Esophagus mucosa (tissue), 1 donor: ENCODE measurements at regions not wholly inside any gene's neighbourhood (a gene's known extent, or its start where the extent isn't known, plus 50 kb on each side); places are given as distances from the start of the nearest gene placed in this dataset.
A peak's percentile ranks its signal among the peaks of the same experiment; 100 is the strongest.
"Not testable (repeated sequence)": the region's sequence is repeated elsewhere in the genome, so short reads cannot be mapped to it uniquely, and the experiment has no call there.

ENCODE experiments used
- ATAC-seq: fragments of 200-7000 bp; cut with Tn5 transposase; one replicate; pipeline ENCODE4 v1.9.1; 2020
- donor health status: DM: yes; HTN: yes; CAD: no.

DNA sequence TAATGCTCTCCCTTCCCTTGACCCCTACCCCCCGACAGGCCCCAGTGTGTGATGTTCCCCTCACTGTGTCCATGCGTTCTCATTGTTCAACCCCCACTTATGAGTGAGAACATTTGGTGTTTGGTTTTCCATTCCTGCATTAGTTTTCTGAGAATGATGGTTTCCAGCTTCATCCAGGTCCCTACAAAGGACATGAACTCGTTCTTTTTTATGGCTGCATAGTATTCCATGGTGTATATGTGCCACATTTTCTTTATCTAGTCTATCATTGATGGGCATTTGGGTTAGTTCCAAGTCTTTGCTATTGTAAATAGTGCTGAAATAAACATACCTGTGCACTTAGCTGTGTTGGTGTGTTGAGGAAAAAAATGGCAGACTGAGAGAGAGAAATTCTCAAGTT, 269.9 kb upstream of the ATP11B start:
- ATAC-seq: not testable (repeated sequence)

DNA sequence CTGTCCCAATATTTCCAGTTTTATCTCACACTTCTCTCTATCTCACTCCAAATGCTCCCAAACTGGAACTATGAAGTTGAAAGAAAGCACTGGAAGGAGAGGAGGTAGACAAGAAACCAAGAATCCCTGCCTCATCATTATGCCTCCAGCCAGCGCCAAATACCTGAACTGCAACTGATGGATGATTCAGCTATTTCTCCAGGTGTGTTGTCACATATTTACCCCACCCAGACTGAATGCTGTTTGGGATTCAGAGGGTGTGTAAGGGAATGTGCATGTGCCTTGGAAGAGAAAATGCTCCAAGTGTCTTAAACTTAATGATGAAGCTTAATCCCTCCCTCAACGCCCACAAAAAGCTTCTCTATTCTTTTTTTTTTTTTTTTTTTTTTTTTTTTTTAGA, 269.5 kb upstream of the ATP11B start:
- ATAC-seq: peak; percentile 79

DNA sequence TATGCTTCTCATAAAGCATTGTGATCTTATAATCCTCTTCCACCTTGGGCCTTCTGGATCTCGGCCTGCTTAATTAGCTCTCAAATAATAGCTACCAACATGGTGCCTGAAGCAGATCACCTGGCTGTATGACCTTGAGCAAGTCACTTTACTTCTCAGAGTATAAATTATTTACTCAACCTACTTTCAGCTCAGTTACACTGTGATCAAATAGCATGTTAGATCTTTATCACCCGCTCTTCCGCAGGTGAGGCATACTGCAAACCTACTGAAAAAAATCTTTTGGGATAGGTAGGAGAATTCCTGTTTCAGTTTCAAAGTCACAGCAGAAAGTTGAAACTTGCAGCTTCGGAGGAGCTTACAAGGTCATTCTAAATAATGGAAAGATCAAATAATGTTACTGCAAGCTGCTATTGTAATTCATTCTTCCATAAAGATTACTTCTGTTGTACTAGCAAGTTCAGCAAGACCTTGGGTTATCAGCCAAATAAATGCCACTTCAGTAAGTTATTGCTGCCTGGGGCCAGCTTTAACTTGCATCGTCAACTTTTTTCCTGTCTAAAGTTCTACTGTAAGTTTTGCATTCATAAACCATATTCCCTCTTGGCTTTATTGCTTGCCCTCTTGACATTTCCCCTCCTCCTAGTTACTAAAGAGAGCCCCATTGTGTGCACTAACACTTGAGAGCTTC, 268.4 kb upstream of the ATP11B start:
- ATAC-seq: peak; percentile 75

DNA sequence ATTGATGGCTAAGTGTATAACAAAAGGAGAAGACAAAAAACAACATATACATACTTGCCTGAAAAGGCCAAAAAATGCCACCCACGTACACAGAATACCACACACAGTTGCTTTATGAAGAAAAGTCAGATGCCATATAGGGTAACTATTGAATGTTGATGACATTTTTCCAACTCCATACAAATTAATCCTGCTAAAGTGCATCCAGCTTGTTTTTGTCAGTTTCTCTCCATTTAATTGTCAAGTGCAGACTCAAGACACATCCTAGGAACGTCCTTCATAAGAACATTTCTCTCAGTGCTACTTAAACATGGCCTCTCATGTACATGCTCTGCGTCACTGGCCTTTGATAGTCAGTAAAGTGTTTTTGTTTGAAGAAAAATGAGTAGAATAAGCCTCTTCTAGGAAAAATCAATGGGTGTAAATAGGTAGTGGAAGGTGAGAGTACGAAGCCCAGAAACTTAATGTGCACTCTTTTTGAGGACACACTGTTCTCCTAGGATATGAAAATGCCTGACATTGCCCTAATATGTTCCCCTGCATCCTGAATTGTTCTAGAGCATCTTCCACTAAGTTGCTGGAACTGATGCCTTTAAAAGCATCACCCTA, 267.4 kb upstream of the ATP11B start:
- no peak for ATAC-seq

DNA sequence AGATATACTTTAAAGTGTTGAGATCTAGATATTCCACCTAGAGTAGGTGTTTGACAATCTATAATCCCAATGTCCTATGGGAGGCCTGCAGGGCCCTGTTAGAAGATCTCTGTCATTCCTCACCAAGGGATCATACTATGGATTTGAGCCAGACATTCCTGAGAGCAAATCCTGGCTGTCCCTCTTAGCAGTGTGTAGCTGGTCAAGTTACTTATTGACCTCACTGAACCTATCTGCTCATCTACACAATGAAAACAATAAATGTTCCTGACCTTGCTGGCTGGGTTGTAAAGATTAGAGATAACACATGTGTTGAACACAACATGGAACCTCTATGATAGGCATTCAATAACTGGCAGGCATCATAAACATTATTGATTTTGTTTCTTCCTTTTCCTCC, 265.6 kb upstream of the ATP11B start:
- ATAC-seq: no peak

DNA sequence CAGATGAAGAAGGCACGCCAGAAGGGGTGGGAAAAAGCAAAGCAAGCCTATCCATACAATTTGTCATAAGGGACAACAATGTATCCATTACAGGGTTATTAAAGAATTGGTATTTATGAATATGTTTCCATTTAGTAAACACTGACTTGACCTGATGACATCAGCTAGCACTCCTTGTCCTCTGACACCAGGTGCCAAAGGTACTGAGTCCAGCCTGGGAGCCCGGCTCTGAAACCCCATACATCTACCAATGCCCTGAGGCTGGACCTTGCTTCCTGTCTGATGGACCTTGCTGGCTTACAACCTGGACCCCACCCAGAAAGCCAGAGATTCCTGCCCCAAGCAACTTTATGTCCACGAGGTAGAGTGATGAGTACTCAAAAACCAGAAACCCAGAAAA, 263.0 kb upstream of the ATP11B start:
- no peak for ATAC-seq

DNA sequence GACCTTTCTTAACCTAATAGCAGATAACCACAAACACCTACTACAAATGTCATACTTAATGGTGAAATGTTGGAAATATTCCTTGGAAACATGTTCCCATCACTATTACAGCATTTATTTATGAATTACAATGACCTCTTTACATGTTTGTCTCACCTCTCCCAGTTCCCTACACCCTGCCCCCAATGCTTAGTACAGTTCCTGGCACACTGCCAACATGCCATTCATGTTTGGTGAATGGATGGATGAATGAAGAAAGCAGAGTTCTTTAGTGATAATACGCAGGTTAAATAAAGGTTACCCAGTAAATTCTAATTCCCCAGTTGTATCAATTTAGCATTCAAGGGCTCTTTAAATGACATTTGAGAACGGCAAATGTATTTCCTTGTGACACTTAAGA, 259.9 kb upstream of the ATP11B start:
- ATAC-seq: no peak

DNA sequence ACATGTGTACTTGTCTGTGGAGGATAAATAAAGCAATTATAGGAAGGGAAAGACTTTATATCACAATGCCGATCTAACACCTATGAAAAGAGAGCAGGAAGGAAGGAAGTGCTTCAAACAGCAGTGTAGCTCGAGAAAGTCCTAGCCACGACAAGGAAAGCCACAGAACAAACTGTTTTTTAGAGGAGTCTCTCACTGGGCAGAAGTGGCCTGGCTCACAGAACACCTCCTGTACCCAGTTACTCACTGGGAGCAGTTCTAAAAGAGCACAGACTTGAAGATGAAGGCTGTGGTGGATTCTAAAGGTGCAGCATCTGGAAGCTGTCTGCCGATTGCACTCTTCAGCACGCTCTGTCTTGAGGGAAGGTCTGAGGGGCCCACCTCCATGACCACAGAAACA, 248.8 kb upstream of the ATP11B start:
- no peak for ATAC-seq

DNA sequence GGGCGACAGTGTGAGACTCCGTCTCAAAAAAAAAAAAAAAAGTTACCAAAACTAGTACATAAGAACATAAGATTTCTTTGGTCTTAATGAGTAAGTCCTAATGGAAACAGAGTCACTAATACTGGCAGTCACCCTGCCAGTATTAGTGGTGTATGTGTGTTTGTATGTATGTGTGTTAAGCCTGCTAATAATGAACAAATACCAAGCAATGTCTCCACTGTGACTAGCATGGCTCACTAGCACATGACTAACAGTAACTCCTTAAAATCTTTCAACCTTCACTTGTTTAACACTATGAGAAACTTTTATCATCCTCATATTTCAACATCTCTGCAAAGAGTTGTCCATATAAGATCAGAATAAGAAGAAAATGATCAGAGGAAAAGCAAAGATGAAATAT, 231.0 kb upstream of the ATP11B start:
- peak; percentile 50 for ATAC-seq

DNA sequence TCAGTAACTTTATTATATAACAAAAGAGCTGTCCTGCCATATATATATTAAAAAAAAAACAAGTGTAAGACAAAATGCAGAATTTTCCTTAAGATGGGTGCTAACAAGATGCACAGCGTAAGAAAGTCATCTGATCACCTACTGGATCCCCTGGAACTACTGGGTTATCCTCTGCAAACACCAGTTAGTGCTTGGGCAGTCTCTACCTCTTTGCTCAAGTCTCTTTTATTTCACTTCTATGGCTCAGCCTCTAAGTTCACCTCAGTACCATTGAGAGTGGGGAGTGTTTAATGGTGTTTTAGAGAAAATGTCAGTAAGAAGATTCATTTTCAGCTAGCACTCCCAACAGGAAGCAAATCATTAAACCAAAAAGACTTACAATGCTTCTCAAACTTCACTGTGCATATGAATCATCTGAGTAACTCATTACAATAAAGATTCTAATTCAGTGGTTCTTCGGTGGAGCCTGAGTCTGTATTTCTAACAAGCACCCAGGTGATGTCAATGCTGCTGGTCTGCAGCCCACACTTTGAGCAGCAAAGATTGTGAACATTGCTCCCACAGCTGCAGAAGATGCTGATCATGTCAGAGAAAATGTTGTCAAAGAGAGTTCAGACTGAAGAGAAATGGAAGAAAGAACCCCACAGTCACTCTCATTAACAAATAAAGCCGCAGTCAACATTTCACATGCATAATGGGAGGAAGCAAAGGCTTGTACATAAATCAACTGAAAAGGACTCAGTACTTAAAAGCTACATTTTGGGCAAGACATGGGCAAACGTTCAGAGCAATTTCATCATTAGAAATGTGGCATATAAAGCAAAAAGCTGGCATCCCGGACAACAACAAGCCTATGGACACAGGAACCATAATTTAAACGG, 227.1 kb upstream of the ATP11B start:
- no peak for ATAC-seq

DNA sequence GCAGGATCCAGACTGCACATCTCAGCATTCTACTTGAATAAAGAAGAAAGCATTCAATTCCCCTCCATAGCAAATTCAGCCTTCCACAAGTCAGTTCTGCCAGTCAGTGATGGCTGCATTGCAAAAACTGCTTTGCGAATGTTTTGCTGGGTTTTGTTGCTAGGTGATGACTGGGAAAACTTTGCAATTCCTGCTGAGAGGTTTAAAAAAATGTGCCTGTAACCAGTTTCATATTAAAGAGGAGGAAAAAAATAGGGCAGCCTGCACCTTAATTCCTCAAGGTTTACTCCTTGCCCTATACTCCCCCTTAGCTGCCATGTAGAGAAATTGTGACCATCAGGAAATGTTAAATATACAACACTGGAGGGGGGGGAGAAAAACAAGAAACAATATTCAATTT, 225.6 kb upstream of the ATP11B start:
- ATAC-seq: no peak

DNA sequence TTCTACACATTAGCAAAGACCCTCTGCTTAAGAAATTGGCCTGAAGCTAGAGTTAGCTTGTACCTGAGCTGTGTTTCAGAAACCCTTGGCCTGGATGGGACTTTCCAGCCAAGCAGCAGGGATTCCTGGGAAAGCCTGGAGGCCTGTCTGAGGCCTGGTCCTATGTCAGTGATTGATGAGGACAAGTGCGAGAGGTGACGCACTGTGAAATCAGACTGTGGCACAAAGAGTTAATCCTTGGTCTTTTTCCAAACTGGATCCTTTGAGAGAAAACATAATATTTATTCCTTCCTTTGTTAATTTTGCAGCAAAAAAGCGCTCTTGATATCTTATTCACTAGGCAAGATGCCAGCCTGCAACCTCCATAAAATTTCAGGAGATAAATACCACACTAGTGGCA, 225.0 kb upstream of the ATP11B start:
- ATAC-seq: peak; percentile 68

DNA sequence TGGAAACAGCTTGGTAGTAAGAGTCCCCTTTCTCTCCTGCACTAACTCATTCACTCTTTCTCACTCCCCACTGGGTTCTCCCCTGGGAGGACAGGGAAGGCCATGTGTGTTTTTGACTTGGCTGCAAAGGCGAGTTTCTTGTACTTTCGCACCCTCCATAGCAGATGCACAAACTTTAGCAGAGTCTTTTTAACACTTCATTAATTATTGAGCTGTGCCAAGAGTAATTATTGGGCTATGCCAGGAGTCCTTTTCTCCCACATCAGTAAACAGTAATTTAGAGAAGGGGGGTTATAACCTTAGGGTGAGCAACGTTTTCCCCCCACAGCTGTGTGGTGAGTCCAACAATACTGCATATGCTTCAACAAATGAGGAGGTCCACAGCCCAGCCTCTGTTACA, 224.4 kb upstream of the ATP11B start:
- no peak for ATAC-seq

DNA sequence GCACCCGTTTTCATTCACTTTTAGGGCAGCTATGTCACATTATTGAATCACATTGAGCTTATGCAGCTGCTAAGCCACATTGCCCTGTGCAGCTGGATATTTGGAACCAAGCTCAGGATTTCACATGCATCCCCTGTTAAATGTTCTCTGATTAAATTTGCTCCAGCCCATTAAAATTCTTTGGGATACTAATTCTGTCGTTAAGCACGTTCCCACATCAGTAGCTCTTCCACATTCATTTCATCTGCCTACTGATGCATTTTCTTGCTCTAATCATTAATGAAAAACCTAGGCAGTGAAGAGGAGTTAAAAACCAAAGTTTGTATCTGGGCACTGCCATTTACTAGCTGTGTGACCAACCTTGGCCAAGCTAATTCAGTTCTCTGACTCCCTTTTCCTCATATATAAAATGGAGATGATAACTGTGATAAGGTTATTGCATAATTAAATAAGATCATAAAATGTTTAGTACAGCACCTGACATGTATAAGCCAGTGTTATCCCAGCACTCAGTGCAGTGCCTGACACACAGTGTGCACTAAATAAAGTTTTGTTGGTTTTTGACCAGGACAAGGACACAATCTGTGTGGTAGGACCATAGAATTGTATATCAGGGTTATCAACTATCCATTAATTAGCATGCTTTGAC, 222.2 kb upstream of the ATP11B start:
- no peak for ATAC-seq

DNA sequence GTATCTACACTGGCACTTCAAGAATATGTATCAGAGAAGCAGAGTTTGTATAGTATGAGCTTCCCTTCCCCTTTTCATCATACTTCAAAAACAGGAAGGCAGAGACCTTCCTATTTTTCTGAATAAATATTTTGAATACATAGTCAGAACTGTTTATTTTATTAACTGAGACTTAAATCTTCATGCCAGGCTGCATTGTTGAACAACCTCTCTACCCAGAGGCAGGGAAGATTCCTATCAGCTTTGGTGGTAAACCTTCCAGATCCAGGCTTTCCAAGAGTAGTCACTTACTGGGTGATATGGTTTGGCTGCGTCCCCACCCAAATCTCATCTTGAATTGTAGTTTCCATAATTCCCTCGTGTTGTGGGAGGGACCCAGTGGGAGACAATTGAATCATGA, 217.4 kb upstream of the ATP11B start:
- no peak for ATAC-seq

DNA sequence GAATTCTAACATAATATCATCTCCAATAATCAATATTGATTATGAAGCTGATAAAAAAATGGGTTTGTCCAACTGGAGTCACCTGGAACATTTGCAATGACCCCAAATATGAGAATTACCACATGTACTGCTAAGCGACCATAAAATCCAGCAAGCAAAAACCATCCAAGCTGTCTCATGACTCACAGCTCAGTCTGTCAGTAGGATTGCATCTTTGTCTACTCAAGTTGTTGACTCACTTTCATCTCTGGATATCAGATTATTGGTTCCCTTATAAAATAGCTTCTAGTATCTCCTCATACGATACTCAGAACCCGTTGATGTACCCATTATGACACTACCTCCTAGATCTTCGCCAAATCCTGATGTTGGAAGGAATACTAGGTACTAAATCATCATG, 209.8 kb upstream of the ATP11B start:
- no peak for ATAC-seq

DNA sequence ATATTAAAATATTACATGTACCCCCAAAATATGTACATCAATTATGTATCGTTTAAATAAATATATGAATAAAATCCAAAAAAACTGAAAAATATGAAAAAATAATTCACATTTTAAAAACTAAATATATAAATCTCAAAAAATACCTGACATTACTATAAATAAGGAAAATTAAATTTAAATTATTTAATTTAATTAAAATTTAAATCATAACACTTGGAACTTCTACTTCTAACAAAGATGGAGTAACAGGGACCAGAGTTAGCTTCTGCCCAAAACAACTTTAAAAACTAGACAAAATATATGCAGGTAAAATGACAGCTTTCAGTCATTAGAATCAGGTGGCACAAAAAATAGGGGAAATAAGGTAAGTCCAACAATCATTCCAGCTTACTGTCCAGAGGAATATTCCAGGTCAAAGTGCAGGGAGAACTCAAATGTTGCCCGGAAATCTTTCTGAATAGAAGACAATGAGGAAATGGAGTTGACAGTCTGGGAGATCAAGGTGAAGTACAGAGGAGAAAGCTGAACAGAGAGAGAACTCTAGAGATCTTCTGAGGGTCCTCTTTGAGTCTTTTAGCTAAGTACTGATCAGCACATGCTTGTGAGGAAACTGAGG, 207.7 kb upstream of the ATP11B start:
- ATAC-seq: no peak

DNA sequence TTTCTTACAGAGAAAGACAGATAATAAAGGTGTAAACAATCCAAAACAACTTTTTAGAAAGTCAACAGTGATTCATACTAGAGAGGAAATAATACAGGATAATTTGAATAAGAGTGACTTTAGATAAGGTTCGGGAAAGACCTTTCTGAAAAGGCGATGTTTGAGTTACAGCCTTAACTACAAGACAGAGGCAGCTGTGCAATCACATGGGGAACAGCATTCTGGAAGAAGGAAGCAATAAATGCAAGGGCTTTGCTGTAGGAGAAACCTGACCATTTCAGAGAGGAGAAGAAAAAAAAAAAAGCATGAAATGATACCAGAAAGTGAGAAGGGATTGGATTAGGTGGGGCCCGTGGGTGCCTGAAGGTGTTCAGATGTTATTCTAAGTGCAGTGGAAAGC, 200.6 kb upstream of the ATP11B start:
- ATAC-seq: no peak

DNA sequence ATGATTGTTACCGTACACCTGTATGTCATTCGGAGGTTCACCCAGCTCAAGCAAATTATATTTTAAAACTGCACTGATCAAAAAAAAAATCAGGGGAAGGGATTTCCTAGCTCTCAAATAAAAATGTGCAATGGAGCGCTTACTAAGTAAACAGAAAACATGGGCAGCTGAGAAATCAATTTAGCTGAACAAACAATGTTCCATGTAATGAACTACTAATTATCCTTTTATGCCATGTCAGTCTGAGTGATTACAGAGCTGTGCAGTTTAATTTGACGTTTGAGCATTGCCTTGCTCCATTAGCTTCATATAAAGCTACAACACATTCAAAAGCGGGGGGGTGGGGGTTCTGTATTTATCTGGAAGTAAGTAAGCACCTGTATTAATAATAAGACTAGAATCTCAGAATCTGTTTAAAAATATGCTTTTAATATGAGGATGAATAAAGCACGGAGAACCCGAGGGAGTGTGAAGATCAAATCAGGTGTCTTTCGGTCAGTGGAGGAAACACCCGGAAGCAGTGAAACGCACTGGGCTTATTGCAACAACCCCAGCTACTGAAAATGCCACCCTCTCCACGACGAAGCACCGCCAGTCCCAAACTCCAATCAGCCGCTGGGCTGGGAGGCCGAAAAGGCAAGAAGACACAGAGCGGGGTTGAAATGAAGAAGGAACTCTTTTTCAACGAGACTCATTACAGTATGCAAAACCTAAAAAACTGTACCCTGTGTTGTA, 196.5 kb upstream of the ATP11B start:
- ATAC-seq: no peak

DNA sequence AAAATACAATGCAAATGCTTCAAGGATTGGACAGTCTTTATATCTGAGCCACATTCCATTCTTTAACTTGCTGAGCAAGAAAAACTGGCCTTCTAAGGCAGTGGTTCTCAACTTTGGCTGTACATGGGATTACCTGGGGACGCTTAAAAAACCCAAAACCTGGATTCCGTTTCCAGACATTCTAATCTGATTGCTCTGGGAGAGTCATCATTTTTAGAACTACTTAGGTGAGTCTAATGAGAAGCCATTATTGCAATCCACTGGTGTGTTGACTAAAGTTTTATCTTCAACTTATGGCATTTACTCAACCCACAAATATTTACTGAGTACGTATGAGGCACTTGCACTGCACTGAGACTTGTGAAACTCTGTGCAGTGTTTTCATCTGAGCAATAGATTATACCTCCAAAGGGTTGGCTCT, 195.7 kb upstream of the ATP11B start:
- ATAC-seq: peak; percentile 93

DNA sequence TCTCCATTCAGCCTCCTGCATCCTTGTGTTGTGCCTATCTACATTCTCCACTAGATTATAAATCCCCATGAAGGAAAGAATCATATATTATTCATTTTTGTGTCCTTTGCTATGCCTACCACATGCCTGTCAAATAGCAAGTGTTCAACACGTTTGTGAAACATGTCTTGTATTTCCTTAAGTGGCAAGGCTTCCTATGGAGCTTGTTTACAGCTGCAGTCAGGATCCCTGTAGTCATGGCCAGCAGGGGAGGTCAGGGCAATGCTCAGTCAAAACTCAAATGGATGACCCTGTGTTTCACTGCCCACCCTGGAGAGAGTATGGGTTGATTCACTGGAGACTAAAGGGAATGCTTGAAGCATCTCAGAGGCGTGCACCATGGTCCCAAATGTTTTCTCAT, 191.7 kb upstream of the ATP11B start:
- ATAC-seq: no peak

DNA sequence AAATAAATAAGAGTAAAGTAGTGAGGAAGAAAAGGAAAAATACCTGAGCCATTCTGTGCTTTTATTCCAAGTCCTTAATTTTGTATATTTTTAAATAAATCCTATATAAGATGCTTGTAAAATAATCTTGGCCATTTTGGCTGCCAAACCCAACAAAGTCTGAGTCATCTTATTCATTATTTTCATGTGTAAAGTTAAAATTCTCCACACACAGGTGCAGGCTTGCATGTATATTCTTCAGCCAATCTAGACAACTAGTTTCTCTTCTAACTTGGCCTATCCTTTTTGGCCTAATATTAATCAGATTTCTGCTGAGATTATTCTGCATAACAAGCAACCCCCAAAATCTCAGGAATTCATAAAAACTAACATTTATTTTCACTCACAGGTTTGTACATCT, 189.8 kb upstream of the ATP11B start:
- peak; percentile 47 for ATAC-seq
